Lower lobe of right lung (tissue), 2 donors: ENCODE measurements at regions not wholly inside any gene's neighbourhood (a gene's known extent, or its start where the extent isn't known, plus 50 kb on each side); places are given as distances from the start of the nearest gene placed in this dataset.
A peak's percentile ranks its signal among the peaks of the same experiment; 100 is the strongest.

Experiments
- ATAC-seq, 2 donors: fragments of 200-7000 bp; cut with Tn5 transposase; one replicate each; pipeline ENCODE4 v1.9.1; 2020 to 2022; ENCODE audit warnings: mild to moderate bottlenecking in 2 of 2, moderate library complexity in 2 of 2
- DNase-seq: peaks from one replicate; pipeline ENCODE4 v3.0.0-alpha.2; 2020
- H3K27ac ChIP-seq: fragments of 200-600 bp; one replicate; pipeline ENCODE4 v1.8.0; 2022
- H3K27me3 ChIP-seq: fragments of 200-600 bp; one replicate; pipeline ENCODE4 v1.8.0; 2022; ENCODE audit warnings: low read depth
- H3K36me3 ChIP-seq: fragments of 200-600 bp; one replicate; pipeline ENCODE4 v1.8.0; 2022; ENCODE audit warnings: mild to moderate bottlenecking
- H3K4me1 ChIP-seq: fragments of 200-600 bp; one replicate; pipeline ENCODE4 v1.8.0; 2022
- H3K4me3 ChIP-seq: fragments of 200-600 bp; one replicate; pipeline ENCODE4 v1.8.0; 2022; ENCODE audit warnings: mild to moderate bottlenecking
- H3K9me3 ChIP-seq: fragments of 200-600 bp; one replicate; pipeline ENCODE4 v1.8.0; 2022
- CTCF ChIP-seq: fragments of 200-600 bp; IDR thresholded peaks from one replicate; pipeline ENCODE4 v1.8.0; 2022; ENCODE audit warnings: antibody characterized with exemption, mild to moderate bottlenecking
- intact Hi-C: fragments of 100-400 bp; cut with DNase I; formaldehyde crosslinking; loops from one replicate; pipeline ENCODE4 v1.11.0; 2022
- donor health status: DM: no; HTN: yes; CAD: no; lungs with severe emphysema.

GRCh38 chr2:117571590-117572349, 242.7 kb upstream of the DDX18 start:
- DNase-seq (no peak), ATAC-seq (peak in 1 of 2 donors; percentile 32)
- no peaks in the 10 kb centered on the region for H3K27me3 ChIP-seq
- H3K4me1 ChIP-seq, result no peaks in the 10 kb centered on the region
- no peaks in the 10 kb centered on the region for H3K36me3 ChIP-seq
- no peak for TF ChIP-seq CTCF
- H3K27ac ChIP-seq, result no peak overlapping the region
- H3K4me3 ChIP-seq, result no peak overlapping the region
- H3K9me3 ChIP-seq, result peaks cover 14% of the 10 kb centered on the region
- intact Hi-C loops, result no loop called here

GRCh38 chr2:117587310-117587709, 227.2 kb upstream of the DDX18 start:
- peaks cover 6% of the 10 kb centered on the region for H3K9me3 ChIP-seq
- intact Hi-C loops, result no loop called here

GRCh38 chr2:117603060-117603459, 211.4 kb upstream of the DDX18 start:
- no peak for TF ChIP-seq CTCF
- no peaks in the 10 kb centered on the region for H3K27me3 ChIP-seq
- no peak for DNase-seq
- intact Hi-C loops, result no loop called here
- H3K4me1 ChIP-seq, result no peaks in the 10 kb centered on the region
- no peak overlapping the region for H3K27ac ChIP-seq
- H3K4me3 ChIP-seq, result no peak overlapping the region
- no peaks in the 10 kb centered on the region for H3K36me3 ChIP-seq
- H3K9me3 ChIP-seq, result no peaks in the 10 kb centered on the region
- ATAC-seq, result no peak

More at GRCh38 chr2:117587310-117587709, 227.2 kb upstream of the DDX18 start:
- TF ChIP-seq CTCF, result no peak
- no peak overlapping the region for H3K27ac ChIP-seq
- no peak for ATAC-seq
- no peaks in the 10 kb centered on the region for H3K36me3 ChIP-seq
- H3K27me3 ChIP-seq, result no peaks in the 10 kb centered on the region
- H3K4me1 ChIP-seq, result no peaks in the 10 kb centered on the region
- no peak overlapping the region for H3K4me3 ChIP-seq
- DNase-seq, result no peak

GRCh38 chr2:117603567-117603966, 210.9 kb upstream of the DDX18 start:
- no peak for DNase-seq
- TF ChIP-seq CTCF, result no peak
- no peaks in the 10 kb centered on the region for H3K4me1 ChIP-seq
- intact Hi-C loops, result no loop called here
- no peaks in the 10 kb centered on the region for H3K9me3 ChIP-seq
- no peak overlapping the region for H3K27ac ChIP-seq
- H3K36me3 ChIP-seq, result no peaks in the 10 kb centered on the region
- ATAC-seq, result no peak
- no peaks in the 10 kb centered on the region for H3K27me3 ChIP-seq
- H3K4me3 ChIP-seq, result no peak overlapping the region

- no peak for TF ChIP-seq CTCF
- no peaks in the 10 kb centered on the region for H3K4me1 ChIP-seq
- no peak overlapping the region for H3K27ac ChIP-seq
- no peaks in the 10 kb centered on the region for H3K36me3 ChIP-seq
- H3K27me3 ChIP-seq, result no peaks in the 10 kb centered on the region
- DNase-seq (no peak), ATAC-seq (no peak)
- no peaks in the 10 kb centered on the region for H3K9me3 ChIP-seq
- H3K4me3 ChIP-seq, result no peak overlapping the region
- intact Hi-C loops, result no loop called here
Observed at GRCh38 chr2:117607202-117607601, 207.3 kb upstream of the DDX18 start.
